Stimulated activated CD8-positive, alpha-beta memory T cell treated with anti-CD3 and anti-CD28 coated beads, Interleukin-2, amount 100 ng/mL, for 48 hours (primary cell): ENCODE measurements at regions not wholly inside any gene's neighbourhood (a gene's known extent, or its start where the extent isn't known, plus 50 kb on each side); places are given as distances from the start of the nearest gene placed in this dataset.
"Not testable (repeated sequence)": the region's sequence is repeated elsewhere in the genome, so short reads cannot be mapped to it uniquely, and the experiment has no call there.

Experiments used
- DNase-seq, 2 donors: peaks; one replicate each; pipeline ENCODE4 v3.0.0-alpha.2; 2020; ENCODE audit warnings: low read depth in 2 of 2

DNA sequence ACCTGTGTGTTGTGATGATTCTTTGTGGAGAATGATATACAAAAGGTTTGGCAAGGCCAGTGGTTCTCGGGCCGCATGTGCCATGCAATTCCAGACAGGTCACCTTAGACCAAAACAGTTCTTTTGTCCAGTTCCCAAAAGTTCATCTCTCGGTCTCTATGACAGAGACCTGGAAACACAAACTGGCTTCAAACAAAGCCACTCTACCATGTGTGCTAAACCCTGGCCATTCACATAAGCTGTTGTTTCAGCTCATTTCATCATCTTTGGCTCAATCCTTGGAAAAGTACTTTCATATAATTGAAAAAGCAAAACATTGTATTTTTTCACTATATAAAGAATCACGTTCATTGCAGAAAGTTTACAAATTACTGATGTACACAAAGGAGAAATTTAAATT lies 210.5 kb upstream of the SEMA6A start:
- DNase-seq, result no peak

DNA sequence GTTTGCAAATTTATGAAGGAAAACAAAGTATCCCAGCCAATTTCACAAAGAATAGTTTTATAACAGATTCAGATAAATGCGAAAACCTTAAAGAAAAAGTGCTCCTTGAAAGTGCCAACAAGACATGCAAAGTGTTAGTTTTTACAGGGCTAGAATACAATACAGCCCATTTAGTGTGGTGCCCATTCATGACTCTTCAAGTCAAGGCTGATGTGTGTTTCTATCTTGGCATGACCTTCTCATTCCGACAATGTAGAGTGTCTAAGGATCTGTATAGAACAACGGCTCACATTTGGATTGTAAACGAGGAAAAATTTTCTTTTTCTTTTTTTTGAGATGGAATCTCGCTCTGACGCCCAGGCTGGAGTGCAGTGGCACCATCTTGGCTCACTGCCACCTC lies 205.2 kb upstream of the SEMA6A start:
- no peak for DNase-seq

DNA sequence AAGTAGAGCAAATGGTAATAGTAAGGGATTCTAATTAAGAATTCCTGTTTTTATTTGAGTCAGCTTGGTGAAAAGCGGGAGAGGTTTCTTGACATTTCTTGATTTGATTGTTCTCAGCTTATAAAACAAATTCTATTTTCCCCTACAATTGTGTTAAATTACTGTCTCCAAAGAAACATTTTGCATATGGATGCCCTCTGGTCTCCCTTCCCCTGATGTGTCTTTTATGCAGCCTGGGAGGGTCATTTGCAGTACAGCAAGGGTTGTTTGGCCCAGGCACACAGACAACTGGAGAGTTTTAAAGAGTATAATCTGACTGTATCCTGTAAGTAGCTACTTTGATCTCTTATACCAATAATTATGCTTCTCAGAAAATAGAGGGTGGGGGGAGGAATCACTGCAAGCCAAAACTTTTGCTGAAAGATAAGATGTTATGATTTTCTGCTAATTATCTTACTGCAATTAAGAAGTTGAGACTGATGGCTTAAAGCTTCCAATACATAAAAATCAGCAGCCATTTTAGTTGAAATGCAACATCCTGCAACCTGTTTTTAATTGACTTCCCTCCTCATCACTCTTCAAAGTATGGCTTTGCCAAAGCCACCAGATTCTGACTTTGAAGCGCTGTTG lies 204.1 kb upstream of the SEMA6A start:
- no peak for DNase-seq

DNA sequence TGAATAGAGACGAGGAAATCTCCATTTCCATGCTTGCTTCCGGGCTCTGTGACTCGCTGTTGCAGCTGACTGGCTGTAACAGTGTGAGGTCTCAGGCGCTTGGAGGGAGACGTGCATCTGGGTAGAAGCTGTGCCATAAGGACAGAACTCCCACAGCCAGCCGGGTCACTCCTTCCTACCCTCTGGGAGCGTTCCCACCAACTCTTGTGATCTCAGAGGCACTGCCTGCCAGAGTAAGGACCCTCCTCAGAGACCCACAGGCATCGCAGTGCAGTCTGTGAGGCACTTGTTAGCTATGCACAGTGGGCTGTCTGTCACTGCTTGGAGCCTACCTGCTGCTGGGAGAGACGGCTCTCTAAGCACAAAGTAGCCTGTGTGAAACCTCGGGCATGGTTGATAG lies 203.4 kb upstream of the SEMA6A start:
- no peak for DNase-seq

DNA sequence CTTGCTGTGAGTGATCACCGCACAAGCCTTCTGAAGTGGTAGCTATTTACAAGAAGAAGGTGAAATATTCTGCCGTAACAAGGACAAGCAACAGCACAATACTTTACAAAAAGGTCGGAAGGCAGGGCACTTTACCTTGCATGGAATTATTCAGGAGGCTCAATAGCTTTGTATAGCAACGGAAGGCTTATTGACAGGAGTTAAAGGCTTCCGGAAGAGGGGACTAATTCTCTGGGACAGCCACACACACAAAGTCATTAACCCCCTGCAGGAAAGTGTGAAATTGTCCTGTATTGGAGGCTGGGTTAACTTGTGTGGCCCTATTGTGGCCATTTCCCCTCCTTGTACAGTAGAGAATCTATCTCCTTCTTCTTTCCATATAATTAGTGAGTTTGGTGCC lies 199.3 kb upstream of the SEMA6A start:
- DNase-seq, result no peak

DNA sequence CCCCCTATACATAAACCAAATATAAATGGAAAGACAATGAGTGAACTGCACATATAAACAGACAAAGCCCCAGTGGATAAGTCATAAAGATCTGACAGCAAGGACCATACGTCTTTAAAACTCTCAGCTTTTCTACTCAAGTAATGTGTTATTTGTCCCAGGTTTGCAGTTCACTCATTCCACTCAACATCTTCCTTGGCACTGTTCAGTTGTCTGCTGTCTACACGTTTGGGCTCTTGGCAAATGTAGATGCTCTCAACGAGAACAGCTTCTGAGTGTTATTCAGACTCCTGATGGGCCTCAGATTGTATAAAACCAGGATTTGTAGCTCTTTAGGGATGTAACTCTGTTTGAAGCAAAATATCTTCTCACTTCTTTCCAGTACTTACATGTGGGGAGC lies 198.2 kb upstream of the SEMA6A start:
- no peak for DNase-seq

DNA sequence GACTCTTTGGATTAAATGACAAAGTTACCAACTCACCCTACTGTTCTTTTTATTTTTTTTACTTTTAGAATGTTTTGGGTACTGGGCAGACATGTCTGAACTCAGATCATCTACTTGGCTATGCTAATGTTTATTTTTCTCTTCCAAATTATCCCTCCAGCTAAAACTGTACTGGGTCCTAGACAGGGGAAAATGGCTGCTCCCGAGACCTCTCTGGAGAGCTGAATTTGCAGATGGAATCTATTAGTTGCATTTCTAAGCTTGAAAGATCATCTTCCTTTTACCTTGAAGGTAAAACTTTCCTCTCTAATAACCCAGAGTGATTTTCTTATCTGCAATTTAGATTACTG lies 197.5 kb upstream of the SEMA6A start:
- DNase-seq, result no peak

DNA sequence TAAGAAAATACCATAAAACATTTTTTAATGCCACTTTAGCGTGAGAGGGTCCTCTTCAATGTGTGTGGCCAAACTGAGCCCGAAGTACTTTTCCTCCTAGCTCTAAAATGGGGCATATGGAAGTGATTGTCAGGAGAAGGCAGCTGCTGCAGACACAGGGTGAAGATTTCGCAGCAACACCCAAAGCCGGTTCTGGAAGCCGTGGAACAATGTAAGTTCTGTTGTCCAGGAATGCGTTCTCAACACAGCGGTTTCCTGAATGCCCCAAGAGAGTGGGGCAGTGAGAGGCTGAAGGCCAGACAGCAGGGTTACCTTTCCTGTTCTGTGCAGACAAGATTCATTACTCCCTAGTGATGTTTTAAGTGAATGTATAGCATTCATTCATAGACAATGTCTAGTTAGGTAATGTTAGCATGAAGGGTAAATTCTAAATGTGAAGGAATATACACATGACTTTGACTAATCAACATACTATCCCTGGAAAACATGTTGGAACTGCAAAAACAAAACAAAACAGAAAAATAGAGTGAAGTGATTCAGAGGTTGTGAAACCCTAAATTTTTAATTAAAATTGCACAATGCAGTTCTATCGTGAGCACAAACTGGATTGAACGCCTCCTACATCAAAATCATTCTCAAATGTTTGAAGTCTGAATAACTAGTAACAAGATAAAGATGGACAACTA lies 197.0 kb upstream of the SEMA6A start:
- DNase-seq, result no peak

DNA sequence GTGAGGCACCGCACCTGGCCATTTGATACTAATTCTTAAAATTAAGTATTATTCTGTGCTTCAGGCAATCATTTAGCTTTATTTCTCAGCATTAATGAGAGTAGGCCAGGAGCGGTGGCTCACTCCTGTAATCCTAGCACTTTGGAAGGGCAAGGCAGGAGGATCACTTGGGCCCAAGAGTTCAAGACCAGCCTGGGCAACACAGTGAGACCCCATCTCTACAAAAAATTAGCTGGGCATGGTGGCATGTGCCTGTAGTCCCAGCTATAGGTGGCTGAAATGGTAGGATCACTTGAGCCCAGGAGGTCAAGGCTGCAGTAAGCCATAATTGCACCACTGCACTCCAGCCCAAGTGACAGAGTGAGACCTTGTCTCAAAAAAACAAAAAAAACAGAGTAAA lies 195.3 kb upstream of the SEMA6A start:
- DNase-seq, result not testable (repeated sequence)

DNA sequence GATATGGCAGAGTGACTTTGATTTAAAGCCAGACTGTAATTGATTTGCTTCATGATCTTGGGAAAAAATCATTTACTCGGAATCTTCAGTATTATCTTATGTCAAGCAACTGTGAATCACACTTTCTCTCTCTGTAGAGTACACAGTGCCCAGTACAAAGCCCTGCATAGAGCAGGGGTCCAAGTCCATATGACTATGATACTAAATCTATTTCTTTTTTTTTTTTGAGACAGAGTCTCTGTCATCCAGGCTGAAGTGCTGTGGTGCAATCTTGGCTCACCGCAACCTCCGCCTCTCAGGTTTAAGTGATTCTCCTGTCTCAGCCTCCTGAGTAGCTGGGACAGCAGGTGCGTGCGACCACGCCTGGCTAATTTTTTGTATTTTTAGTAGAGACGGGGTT lies 194.8 kb upstream of the SEMA6A start:
- no peak for DNase-seq

DNA sequence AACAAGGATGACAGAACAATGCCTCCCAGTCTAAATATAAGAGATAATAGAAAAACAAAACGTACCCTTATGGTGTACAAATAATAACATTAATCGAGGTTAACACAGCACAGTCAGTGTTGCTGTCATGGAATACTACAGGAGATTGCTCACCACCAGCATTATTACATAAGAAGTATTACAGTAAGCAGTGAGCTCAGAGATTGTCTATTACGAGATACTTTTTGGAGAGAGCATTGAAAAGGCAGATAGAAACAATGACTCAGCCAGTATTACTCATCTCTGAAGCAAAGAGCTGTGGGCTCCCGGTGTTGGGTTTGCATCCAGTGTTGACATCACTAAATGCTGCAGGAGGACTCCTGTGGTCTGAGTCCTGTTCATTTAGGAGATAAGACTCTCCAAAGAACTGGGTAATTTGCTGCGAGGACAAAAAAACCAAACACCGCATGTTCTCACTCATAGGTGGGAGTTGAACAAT lies 191.9 kb upstream of the SEMA6A start:
- DNase-seq, result no peak

DNA sequence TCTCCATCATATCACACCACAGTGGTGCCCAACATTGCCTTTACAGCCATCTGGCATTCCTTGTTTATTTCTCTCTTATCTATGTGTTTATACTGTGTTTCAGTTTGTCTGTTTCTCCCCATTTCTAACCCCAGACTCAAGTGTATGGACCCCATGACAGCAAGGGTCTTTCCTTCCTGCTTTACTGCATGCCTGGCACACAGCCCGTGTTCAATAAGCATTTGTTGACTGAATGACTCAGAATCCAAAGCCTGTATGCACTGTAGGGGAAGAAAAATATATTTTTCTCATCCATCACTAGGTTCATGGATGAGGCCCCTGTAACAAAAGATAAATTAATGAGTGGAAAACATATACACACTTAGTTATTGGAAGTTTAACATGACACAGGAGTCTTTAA lies 190.8 kb upstream of the SEMA6A start:
- DNase-seq, result no peak

DNA sequence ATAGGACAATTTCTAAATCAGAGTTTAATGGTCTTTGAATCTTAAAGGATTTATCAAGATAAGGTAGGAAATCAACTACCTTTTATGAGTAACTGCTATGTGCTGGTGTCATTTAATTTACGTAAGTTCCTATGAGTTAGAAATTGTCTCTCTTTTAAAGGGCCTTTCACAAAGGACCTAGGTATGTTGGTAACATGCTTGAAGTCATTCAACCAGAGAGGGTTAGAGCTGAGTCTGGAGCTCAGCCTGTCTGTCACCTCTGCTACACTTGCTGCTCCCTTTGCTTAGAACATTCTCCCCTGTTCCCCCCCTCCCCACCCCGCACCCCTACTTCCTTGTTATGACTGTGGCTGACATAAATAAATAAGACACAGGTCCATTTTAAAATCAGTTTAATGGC lies 190.3 kb upstream of the SEMA6A start:
- DNase-seq, result no peak

DNA sequence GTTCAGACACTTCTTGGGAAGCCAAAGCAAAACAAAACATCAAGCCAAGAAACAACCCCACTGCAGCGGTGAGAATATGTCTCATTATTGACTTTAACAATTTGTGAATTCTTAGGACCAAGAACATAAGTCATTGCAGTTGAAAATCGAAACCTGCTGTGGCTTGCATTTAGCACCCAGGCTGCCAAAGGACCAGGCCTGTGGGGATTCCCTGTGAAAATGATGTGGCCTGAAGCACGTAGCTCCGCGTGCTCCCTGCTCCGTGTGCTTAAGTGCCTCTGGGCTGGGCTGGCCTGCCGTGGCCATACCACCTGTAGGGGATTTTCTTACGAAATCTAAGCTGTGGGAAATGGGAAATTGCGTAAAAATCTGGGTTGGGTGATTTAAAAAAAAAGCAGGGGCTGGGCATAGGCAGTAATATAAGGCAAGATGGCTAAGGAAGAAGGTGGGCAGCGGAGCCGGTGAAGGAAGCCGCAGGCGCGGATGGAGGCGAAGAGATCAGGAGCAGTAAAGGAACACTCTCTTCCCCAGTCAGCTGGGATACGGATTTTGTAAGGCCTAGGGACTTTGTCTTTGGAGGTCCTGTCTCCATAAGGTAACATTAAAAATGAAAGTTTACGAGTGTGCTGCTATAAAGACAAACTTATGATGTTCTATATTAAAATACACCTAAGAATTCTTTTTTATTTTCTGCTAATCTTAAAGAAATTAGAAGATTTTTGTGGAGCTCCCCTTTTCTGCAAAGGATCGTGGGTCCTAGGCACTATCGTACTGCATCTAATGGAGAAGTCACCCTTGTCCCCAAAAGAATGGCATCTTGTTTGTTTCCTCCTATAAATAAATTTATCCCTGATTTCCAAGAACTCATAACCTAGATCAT lies 189.6 kb upstream of the SEMA6A start:
- no peak for DNase-seq

DNA sequence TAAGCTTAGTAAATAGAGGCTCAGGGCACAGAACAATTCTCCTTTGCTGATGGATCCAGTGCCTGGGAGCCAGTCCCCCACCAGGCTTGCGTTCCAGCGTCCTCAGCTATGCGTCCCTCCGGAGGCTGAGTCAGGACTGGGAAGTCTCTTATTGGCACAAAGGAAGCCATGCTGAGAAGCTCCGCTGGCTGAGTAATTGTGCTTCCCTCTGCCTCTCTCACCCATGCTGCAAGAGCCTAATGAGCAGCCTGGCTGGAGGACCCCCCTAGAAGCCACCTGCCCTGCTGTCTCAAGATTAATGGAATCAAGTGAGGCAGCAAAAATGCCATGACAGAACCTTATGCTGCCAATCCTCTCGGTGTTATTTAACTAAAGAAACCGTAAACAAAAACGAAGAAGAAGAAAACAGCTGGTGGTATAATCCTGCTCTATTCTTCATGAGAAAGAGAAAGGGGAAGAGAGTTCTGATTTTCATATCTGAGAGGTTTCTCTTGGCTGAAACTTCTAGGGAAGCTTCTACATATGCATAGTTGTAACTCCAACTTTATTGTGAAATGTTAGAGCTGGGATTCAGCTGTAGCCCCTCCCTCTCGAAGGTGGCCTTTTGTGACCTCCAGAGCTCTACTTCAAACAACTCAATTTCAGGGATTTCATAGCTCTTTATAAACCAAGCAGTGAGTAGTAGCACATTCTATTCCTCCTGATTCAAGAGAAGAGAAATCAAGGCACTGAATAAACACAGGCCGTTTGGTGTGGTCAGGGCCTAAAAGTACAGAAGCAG lies 185.4 kb upstream of the SEMA6A start:
- DNase-seq, result no peak

DNA sequence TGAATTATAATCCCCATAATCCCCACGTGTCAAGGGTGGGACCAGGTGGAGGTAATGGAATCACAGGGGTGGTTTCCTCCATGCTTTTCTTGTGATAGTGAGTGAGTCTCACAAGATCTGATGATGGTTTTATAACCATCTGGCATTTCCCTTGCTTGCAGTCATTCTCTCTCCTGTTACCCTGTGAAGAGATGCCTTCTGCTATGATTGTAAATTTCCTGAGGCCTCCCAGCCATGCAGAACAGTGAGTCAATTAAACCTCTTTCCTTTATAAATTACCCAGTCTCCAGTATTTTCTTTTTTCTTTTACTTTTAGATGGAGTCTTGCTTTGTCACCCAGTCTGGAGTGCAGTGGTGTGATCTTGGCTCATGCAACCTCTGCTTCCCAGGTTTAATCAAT lies 182.7 kb upstream of the SEMA6A start:
- no peak for DNase-seq

DNA sequence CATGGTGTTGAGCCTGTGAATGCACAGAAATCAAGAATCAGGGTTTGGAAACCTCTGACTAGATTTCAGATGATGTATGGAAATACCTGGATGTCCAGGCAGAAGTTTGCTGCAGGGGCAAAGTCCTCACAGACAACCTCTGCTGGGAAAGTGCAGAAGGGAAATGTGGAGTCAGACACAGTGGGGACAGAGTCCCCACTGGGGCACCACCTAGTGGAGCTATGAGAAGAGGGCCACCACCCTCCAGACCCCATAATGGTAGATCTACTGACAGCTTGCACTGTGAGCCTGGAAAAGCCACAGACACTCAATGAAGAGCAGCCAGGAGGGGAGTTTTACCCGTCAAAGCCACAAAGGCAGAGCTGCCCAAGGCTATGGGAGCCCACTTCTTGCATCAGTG lies 181.9 kb upstream of the SEMA6A start:
- no peak for DNase-seq

DNA sequence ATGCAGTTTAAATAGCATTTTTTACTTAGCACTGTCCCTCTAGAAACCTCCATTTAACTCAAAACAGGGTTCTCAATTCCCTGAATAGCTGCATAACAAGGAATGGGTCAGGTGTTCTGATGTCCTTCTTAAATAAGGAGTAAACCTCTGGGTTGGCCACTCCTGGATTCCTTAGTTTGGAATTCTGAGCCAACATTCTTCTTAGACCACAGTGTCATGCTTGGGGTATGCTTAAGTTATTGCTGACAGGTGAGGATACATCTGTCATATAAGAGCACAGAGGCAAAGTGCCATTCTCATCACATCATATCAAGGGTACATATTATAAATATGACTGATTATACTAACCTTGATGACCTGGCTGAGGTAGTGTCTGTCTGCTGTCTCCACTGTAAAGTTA lies 179.9 kb upstream of the SEMA6A start:
- no peak for DNase-seq

DNA sequence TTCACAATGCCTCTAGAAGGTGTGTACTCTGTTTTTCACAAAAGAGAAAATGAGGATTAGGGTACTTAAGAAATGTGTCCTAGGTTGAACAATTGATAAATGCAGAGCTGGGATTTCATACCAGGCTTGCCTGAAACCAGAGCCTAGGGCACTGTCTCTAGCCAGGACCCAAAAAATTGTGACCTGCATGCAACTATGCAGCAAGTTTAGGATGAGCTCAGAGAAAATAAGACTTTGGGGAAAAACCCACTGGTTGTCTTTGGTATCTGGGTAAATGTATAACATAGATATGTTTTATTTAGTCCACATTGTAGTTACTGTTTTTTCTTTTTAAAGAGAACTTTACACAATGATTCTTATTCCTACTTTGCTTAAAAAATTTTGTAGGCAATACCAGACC lies 177.1 kb upstream of the SEMA6A start:
- no peak for DNase-seq

DNA sequence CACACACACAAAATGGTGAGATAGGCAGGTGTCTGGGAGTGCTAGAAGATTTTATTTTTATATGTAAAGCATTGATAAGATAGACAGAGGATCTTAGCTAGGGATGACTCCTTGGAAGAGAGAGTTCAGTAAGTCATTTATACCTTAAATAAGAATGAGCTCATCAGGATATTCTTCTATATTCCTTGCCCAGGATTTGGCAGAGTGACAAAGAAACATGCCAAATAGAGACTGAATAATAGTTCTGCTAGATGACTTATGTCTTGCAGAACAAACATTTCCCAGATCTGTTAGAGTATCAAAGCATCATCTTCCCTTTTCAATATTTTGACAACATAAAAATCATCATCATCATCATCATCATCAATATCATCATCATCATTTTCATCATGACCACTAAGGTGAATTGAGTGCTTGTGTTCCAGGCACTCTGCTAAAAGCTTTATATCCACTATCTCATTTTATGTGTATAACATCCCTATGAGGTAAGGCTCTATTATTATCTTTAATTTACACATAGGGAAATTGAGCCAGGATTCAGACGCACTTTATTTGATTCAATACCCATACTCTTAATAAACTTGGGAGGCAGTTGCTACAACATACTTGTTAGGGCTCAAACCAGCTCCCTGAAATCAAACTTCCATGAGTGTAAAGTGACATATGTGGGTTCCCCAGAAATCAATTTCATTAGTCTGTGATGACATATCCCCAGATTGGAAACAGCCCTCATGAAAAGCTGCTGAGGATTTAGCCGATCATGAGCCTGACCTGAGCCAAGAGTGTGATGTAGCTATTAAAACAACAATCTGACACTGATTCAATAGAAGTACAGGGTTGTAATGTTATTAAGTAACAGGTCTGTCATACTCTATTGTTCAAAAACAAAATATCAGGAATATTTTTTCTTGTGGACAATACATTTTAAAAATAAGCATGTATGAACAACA lies 176.3 kb upstream of the SEMA6A start:
- DNase-seq, result no peak

DNA sequence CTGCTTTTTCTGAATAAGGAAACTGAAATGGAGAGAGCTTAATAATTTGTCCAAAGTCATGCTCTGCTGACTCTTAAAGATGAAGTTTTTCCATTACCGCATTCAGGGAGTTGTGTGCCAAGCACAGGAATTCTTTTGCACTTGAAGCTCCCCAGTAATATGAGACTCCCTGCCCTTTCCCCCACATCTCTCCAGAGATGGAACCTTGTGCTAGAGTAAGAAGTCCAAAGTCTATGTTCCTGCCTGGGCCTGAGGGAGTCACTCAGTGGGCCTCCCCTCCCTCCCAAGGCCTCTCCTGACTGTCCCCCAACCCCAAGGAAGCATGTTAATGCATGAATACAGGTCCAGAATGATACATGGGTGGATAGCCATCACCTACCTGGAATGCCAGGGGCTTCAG lies 173.3 kb upstream of the SEMA6A start:
- DNase-seq, result no peak
